ENCODE measurements at regions not wholly inside any gene's neighbourhood (a gene's known extent, or its start where the extent isn't known, plus 50 kb on each side); places are given as distances from the start of the nearest gene placed in this dataset.

DNA sequence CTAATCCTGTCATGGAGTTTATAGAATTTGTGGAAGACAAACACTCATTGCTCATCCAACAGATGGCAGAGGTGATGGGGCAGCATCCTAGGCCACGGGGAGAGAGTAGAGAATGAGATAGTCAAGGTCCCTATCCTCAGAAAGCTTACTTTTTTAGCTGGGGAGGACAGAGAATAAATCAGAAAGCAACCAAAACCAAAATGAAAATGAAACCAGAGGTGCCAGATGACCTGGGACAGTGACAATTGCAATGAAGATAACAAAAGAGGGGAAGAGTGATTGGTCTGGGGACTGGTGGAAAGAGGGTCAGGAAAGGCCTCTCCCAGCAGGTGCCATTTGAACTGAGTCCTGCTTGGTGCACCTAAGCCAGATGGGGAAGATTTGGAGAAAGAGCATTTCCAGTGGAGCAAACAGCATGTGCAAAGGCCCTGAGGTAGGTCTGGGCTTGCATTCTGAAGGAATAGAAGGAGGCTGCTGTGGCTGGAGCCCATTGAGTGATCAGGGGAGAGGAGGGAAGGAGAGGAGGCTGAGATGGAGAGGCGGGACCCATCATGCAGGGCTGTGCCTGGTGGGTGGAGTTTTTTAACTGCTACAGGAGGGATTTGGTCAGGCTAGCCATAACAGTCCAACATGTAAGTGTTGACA, 164.1 kb downstream of the RPS24 start:
- Histone ChIP-seq H3K4me1 (ENCODE audit: control insufficient read depth, low read depth, low read length) (peaks cover 8% of the 10 kb centered on the region), H3K79me2 (ENCODE audit: control insufficient read depth, insufficient read depth, low read length) (no peaks in the 10 kb centered on the region), H3K18ac (ENCODE audit: low read length) (no peak overlapping the region), H4K8ac (ENCODE audit: low read depth, low read length) (no peak overlapping the region), H3K4me3 (ENCODE audit: low read length) (no peak overlapping the region), H2BK5ac (ENCODE audit: low read length) (no peak overlapping the region), H2BK120ac (ENCODE audit: low read depth, low read length) (no peak overlapping the region), H3K79me1 (ENCODE audit: low read length) (no peaks in the 10 kb centered on the region), H3K36me3 (ENCODE audit: control insufficient read depth, insufficient read depth, low read length) (no peaks in the 10 kb centered on the region), H3K27ac (ENCODE audit: low read depth, low read length) (no peak overlapping the region), H3K23ac (ENCODE audit: low read length) (no peak overlapping the region), H3K4ac (ENCODE audit: low read depth, low read length) (no peak overlapping the region), H3K9ac (ENCODE audit: low read length) (no peak overlapping the region), H4K5ac (ENCODE audit: low read length) (no peak overlapping the region), H3K4me2 (ENCODE audit: low read length) (no peak overlapping the region), H3K27me3 (ENCODE audit: insufficient read depth, low read length, poor library complexity) (no peaks in the 10 kb centered on the region), H2BK15ac (replicated peaks; ENCODE audit: low read depth) (no peak overlapping the region), H3K56ac (ENCODE audit: low read length) (no peak overlapping the region), H2AK5ac (ENCODE audit: low read length) (no peak overlapping the region)
- no peak for DNase-seq
- no CpG with 5 or more reads among the region's 2 CpGs for WGBS (ENCODE audit: extremely low coverage, insufficient coverage, low lambda C conversion rate)

DNA sequence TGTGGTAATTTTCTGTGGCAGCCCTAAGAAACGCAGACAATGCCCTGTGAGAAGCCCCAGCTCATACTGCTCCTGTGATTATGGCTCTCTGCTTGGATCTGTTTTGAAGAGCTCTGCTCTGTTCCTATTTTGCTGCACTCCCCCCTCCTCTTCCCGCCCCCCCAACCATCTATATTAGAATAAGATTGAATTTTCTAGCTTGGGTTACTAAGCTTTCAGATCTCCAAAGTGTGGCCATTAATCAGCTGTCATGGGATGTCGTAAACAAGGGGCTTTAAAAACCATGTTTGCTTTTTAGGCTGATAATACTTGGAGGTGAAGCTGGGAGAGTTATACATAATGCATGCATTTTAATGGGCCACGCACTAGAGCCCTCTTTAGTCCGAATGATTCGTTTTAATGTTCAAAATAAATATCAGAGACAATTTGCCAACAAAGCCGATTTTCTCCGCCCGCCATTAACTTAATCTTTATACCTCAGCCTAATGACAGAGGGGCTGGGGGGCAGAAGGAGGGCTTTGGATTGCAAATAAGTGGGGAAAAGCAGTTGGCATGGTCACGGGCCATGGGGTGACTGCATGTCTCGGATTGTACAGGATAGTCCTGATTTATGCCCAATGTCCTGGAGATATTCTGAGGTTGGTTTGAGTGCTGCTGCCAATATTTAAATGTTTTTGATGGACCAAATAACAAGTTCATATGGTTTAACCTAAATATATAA, 165.5 kb downstream of the RPS24 start:
- no peak overlapping the region for H3K23ac ChIP-seq (ENCODE audit: low read length)
- no peak for DNase-seq

DNA sequence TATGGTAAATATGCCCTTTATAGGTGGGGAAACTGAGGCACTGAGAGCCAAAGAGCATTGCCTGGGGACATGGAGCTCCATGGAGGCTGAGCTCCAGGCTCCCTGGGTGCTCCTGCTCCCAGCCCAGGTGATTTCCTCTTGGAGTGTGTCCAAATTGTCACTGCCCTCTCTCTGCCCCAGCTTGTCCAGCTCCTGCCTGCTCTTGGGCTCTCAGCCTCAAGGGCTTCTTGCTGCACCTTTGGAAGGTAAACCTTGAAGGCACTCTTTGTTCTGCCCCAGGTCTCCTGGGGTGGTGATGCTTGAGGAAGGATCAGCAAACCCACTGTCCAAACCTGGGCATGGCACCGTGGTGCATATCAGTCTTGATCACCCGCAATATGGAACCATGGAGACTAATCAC, 166.1 kb downstream of the RPS24 start:
- Histone ChIP-seq H2BK5ac (ENCODE audit: low read length) (no peak overlapping the region), H4K8ac (ENCODE audit: low read depth, low read length) (no peak overlapping the region), H3K4me3 (ENCODE audit: low read length) (no peak overlapping the region), H3K18ac (ENCODE audit: low read length) (no peak overlapping the region), H3K9ac (ENCODE audit: low read length) (no peak overlapping the region), H3K27me3 (ENCODE audit: insufficient read depth, low read length, poor library complexity) (no peaks in the 10 kb centered on the region), H3K4me2 (ENCODE audit: low read length) (no peak overlapping the region), H2BK120ac (ENCODE audit: low read depth, low read length) (no peak overlapping the region), H3K27ac (ENCODE audit: low read depth, low read length) (no peak overlapping the region), H3K4ac (ENCODE audit: low read depth, low read length) (no peak overlapping the region), H3K4me1 (ENCODE audit: control insufficient read depth, low read depth, low read length) (peaks cover 3% of the 10 kb centered on the region), H3K79me2 (ENCODE audit: control insufficient read depth, insufficient read depth, low read length) (no peaks in the 10 kb centered on the region), H2BK15ac (replicated peaks; ENCODE audit: low read depth) (no peak overlapping the region), H3K56ac (ENCODE audit: low read length) (no peak overlapping the region), H3K23ac (ENCODE audit: low read length) (no peak overlapping the region), H3K79me1 (ENCODE audit: low read length) (no peaks in the 10 kb centered on the region), H4K5ac (ENCODE audit: low read length) (no peak overlapping the region), H3K36me3 (ENCODE audit: control insufficient read depth, insufficient read depth, low read length) (no peaks in the 10 kb centered on the region), H2AK5ac (ENCODE audit: low read length) (no peak overlapping the region)
- WGBS (ENCODE audit: extremely low coverage, insufficient coverage, low lambda C conversion rate): no CpG with 5 or more reads among the region's 2 CpGs
- no peak for DNase-seq

More for the DNA sequence above, 165.5 kb downstream of the RPS24 start:
- no peak overlapping the region for H2BK120ac ChIP-seq (ENCODE audit: low read depth, low read length)
- H2AK5ac ChIP-seq (ENCODE audit: low read length): no peak overlapping the region
- no peak overlapping the region for H3K4me2 ChIP-seq (ENCODE audit: low read length)
- H3K4me1 ChIP-seq (ENCODE audit: control insufficient read depth, low read depth, low read length): peaks cover 8% of the 10 kb centered on the region
- no peak overlapping the region for H3K18ac ChIP-seq (ENCODE audit: low read length)
- no peak overlapping the region for H4K5ac ChIP-seq (ENCODE audit: low read length)
- H3K27me3 ChIP-seq (ENCODE audit: insufficient read depth, low read length, poor library complexity): no peaks in the 10 kb centered on the region
- no CpG with 5 or more reads among the region's 11 CpGs for WGBS (ENCODE audit: extremely low coverage, insufficient coverage, low lambda C conversion rate)
- H3K79me2 ChIP-seq (ENCODE audit: control insufficient read depth, insufficient read depth, low read length): no peaks in the 10 kb centered on the region
- no peak overlapping the region for H3K56ac ChIP-seq (ENCODE audit: low read length)
- no peaks in the 10 kb centered on the region for H3K79me1 ChIP-seq (ENCODE audit: low read length)
- H4K8ac ChIP-seq (ENCODE audit: low read depth, low read length): no peak overlapping the region
- H3K4ac ChIP-seq (ENCODE audit: low read depth, low read length): no peak overlapping the region
- H3K36me3 ChIP-seq (ENCODE audit: control insufficient read depth, insufficient read depth, low read length): no peaks in the 10 kb centered on the region
- H3K4me3 ChIP-seq (ENCODE audit: low read length): no peak overlapping the region
- H3K27ac ChIP-seq (ENCODE audit: low read depth, low read length): no peak overlapping the region
- no peak overlapping the region for H3K9ac ChIP-seq (ENCODE audit: low read length)
- no peak overlapping the region for H2BK15ac ChIP-seq (replicated peaks; ENCODE audit: low read depth)
- H2BK5ac ChIP-seq (ENCODE audit: low read length): no peak overlapping the region

DNA sequence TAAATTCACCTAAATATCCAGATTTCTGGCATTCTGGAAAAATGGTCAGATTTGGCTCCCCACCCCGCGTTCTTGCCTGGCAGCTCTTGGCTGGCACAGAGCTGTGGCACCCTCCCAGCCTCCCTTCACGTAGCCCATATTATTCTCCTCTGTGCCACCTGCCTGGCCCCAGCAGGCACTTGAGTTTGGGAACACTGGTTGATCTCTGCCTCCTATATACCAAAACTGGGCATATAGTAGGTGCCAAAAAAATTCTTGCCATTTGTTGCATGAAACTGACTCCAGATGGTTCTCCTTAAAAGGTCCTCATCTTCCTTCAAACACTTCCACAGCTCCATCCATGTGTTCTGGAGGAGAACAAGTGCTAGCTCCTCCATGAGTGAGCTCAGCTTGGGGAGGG, 167.0 kb downstream of the RPS24 start:
- no peaks in the 10 kb centered on the region for H3K36me3 ChIP-seq (ENCODE audit: control insufficient read depth, insufficient read depth, low read length)
- H2BK5ac ChIP-seq (ENCODE audit: low read length): no peak overlapping the region
- H3K4me1 ChIP-seq (ENCODE audit: control insufficient read depth, low read depth, low read length): peaks cover 2% of the 10 kb centered on the region

DNA sequence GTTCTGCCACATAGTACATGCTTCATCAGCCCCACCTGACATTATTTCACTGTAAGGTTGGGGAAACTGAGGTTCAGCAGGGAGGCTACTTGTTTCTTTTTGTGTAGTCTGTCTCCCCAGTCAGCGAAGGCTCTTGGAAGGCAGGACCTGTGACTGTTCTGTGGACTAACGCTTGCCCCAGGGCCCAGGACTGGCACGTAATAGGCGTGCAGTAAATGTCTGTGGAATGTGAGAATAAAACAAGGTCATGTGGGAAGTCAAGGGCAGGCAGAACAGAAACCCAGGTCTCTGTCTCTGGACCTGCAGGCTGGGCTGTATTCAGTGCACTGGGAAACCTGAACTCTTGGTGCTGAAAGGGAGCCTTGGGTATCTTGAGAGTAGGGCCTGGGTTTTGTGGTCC, 168.7 kb downstream of the RPS24 start:
- H3K4me3 ChIP-seq (ENCODE audit: low read length): no peak overlapping the region

More for the DNA sequence above, 167.0 kb downstream of the RPS24 start:
- no peak overlapping the region for H4K8ac ChIP-seq (ENCODE audit: low read depth, low read length)
- no CpG with 5 or more reads among the region's 3 CpGs for WGBS (ENCODE audit: extremely low coverage, insufficient coverage, low lambda C conversion rate)
- no peak overlapping the region for H3K4me3 ChIP-seq (ENCODE audit: low read length)
- no peak overlapping the region for H3K18ac ChIP-seq (ENCODE audit: low read length)
- H3K4me2 ChIP-seq (ENCODE audit: low read length): no peak overlapping the region
- H2AK5ac ChIP-seq (ENCODE audit: low read length): no peak overlapping the region
- no peaks in the 10 kb centered on the region for H3K79me1 ChIP-seq (ENCODE audit: low read length)
- no peaks in the 10 kb centered on the region for H3K27me3 ChIP-seq (ENCODE audit: insufficient read depth, low read length, poor library complexity)
- no peak overlapping the region for H2BK15ac ChIP-seq (replicated peaks; ENCODE audit: low read depth)
- H2BK120ac ChIP-seq (ENCODE audit: low read depth, low read length): no peak overlapping the region
- H3K79me2 ChIP-seq (ENCODE audit: control insufficient read depth, insufficient read depth, low read length): no peaks in the 10 kb centered on the region
- no peak overlapping the region for H3K4ac ChIP-seq (ENCODE audit: low read depth, low read length)
- H3K56ac ChIP-seq (ENCODE audit: low read length): no peak overlapping the region
- H3K23ac ChIP-seq (ENCODE audit: low read length): no peak overlapping the region
- H3K9ac ChIP-seq (ENCODE audit: low read length): no peak overlapping the region
- no peak overlapping the region for H3K27ac ChIP-seq (ENCODE audit: low read depth, low read length)
- DNase-seq: no peak
- H4K5ac ChIP-seq (ENCODE audit: low read length): no peak overlapping the region

More for the DNA sequence above, 168.7 kb downstream of the RPS24 start:
- H3K4me1 ChIP-seq (ENCODE audit: control insufficient read depth, low read depth, low read length): no peaks in the 10 kb centered on the region
- no peak overlapping the region for H2AK5ac ChIP-seq (ENCODE audit: low read length)
- H3K23ac ChIP-seq (ENCODE audit: low read length): no peak overlapping the region
- DNase-seq: no peak
- no peaks in the 10 kb centered on the region for H3K79me1 ChIP-seq (ENCODE audit: low read length)
- H3K27me3 ChIP-seq (ENCODE audit: insufficient read depth, low read length, poor library complexity): no peaks in the 10 kb centered on the region
- no peaks in the 10 kb centered on the region for H3K36me3 ChIP-seq (ENCODE audit: control insufficient read depth, insufficient read depth, low read length)
- no peak overlapping the region for H2BK15ac ChIP-seq (replicated peaks; ENCODE audit: low read depth)
- no peak overlapping the region for H3K9ac ChIP-seq (ENCODE audit: low read length)
- H3K4ac ChIP-seq (ENCODE audit: low read depth, low read length): no peak overlapping the region
- H3K56ac ChIP-seq (ENCODE audit: low read length): no peak overlapping the region
- H4K8ac ChIP-seq (ENCODE audit: low read depth, low read length): no peak overlapping the region
- H3K27ac ChIP-seq (ENCODE audit: low read depth, low read length): no peak overlapping the region
- no peak overlapping the region for H3K4me2 ChIP-seq (ENCODE audit: low read length)
- H4K5ac ChIP-seq (ENCODE audit: low read length): no peak overlapping the region
- H2BK120ac ChIP-seq (ENCODE audit: low read depth, low read length): no peak overlapping the region
- H3K79me2 ChIP-seq (ENCODE audit: control insufficient read depth, insufficient read depth, low read length): no peaks in the 10 kb centered on the region
- no CpG with 5 or more reads among the region's 4 CpGs for WGBS (ENCODE audit: extremely low coverage, insufficient coverage, low lambda C conversion rate)
- H3K18ac ChIP-seq (ENCODE audit: low read length): no peak overlapping the region
- no peak overlapping the region for H2BK5ac ChIP-seq (ENCODE audit: low read length)

Data from mesendoderm (in vitro differentiated cells).